ENCODE measurements at regions not wholly inside any gene's neighbourhood (a gene's known extent, or its start where the extent isn't known, plus 50 kb on each side); places are given as distances from the start of the nearest gene placed in this dataset.

DNA sequence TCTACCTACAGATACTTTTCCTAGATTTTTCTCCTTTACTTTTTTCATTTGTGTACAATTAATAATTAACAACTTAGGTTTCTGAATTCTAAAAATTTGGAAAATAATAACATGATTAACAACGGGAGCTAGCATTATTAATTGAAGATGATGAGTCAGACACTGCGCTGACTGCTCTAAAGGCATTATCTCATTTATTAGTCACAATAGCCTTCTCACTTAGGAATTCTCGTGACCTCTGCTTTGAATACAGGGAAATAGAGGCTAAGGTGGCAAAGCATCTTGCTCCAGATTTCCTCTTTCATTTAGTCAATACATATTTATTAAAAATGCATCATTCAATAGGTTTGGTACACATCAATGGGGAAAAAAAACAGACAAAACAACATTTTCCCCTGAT, 441.3 kb downstream of the PCDH18 start:
- H3K4me2 ChIP-seq: no peak overlapping the region
- BruUV-seq (replicated peaks): no TSS peak
- POLR2A ChIA-PET (ENCODE audit: unreplicated experiment): no interaction called here
- H3K9me3 ChIP-seq (ENCODE audit: insufficient read depth, low read depth): no peaks in the 10 kb centered on the region
- no peaks in the 10 kb centered on the region for H3K9me2 ChIP-seq (ENCODE audit: insufficient read depth)
- no peaks in the 10 kb centered on the region for H4K20me1 ChIP-seq (ENCODE audit: insufficient read depth)
- H3K27me3 ChIP-seq (ENCODE audit: insufficient read depth, low read depth): no peaks in the 10 kb centered on the region
- no peak overlapping the region for H2AFZ ChIP-seq
- H3K4me1 ChIP-seq (replicated peaks; ENCODE audit: insufficient read depth): no peaks in the 10 kb centered on the region
- TF ChIP-seq EZH2 (IDR thresholded peaks at IDR 0.05; ENCODE audit: low read depth): no peak
- H3K36me3 ChIP-seq (ENCODE audit: low read depth): no peaks in the 10 kb centered on the region
- H3K79me2 ChIP-seq (ENCODE audit: low read depth): no peaks in the 10 kb centered on the region
- no peak for DNase-seq
- H3K4me3 ChIP-seq: no peak overlapping the region
- CTCF ChIA-PET: no interaction called here
- intact Hi-C loops (cut with micrococcal nuclease; ENCODE audit: unreplicated experiment): no loop called here
- H3K27ac ChIP-seq: no peak overlapping the region
- no peaks in the 10 kb centered on the region for H3F3A ChIP-seq (ENCODE audit: insufficient read depth, low read depth)

DNA sequence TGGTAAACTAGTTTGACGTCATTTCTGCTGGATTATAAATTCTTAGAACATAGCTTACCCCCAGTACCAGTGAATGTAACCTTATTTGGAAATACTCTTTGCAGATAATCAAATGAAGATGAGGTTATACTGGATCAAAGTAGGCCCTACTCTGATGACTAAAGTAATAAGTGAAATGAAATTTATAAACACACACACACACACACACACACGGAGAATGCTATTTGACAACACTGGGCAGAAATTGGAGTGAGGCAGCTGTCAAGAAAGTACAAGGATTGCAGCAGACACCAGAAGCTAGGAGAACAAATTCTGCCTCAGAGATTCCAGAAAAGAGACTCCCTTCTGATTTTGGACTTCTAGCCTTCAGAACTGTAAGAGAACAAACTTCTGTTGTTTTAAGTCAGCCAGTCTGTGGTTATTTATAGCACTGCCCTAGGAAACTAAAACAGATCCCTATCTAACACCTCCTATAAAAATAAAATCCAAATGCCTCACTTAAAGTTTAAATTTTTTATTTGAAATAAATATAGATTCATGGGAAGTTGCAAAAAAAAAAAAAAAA, 448.6 kb downstream of the PCDH18 start:
- H3K4me2 ChIP-seq: no peak overlapping the region
- DNase-seq: no peak
- no peaks in the 10 kb centered on the region for H3K36me3 ChIP-seq (ENCODE audit: low read depth)
- no peak overlapping the region for H2AFZ ChIP-seq
- no peaks in the 10 kb centered on the region for H3K9me2 ChIP-seq (ENCODE audit: insufficient read depth)
- no peaks in the 10 kb centered on the region for H3K9me3 ChIP-seq (ENCODE audit: insufficient read depth, low read depth)
- intact Hi-C loops (cut with micrococcal nuclease; ENCODE audit: unreplicated experiment): no loop called here
- H3K4me3 ChIP-seq: no peak overlapping the region
- BruUV-seq (replicated peaks): no TSS peak
- no peak for TF ChIP-seq EZH2 (IDR thresholded peaks at IDR 0.05; ENCODE audit: low read depth)
- TF ChIP-seq, protein P1, sequence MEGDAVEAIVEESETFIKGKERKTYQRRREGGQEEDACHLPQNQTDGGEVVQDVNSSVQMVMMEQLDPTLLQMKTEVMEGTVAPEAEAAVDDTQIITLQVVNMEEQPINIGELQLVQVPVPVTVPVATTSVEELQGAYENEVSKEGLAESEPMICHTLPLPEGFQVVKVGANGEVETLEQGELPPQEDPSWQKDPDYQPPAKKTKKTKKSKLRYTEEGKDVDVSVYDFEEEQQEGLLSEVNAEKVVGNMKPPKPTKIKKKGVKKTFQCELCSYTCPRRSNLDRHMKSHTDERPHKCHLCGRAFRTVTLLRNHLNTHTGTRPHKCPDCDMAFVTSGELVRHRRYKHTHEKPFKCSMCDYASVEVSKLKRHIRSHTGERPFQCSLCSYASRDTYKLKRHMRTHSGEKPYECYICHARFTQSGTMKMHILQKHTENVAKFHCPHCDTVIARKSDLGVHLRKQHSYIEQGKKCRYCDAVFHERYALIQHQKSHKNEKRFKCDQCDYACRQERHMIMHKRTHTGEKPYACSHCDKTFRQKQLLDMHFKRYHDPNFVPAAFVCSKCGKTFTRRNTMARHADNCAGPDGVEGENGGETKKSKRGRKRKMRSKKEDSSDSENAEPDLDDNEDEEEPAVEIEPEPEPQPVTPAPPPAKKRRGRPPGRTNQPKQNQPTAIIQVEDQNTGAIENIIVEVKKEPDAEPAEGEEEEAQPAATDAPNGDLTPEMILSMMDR (conservative IDR thresholded peaks at IDR 0.05): no peak
- ChIA-PET POLR2A (ENCODE audit: unreplicated experiment) (interaction anchor here (0.6 to 0.7 kb wide), 2 partner anchors 26 to 180 kb away, joined by 3 read pairs; no protein-coding TSS in a partner anchor), CTCF (no interaction called here)
- H3K4me1 ChIP-seq (replicated peaks; ENCODE audit: insufficient read depth): no peaks in the 10 kb centered on the region
- H4K20me1 ChIP-seq (ENCODE audit: insufficient read depth): no peaks in the 10 kb centered on the region
- H3K79me2 ChIP-seq (ENCODE audit: low read depth): no peaks in the 10 kb centered on the region
- H3K27ac ChIP-seq: no peak overlapping the region
- no peaks in the 10 kb centered on the region for H3K27me3 ChIP-seq (ENCODE audit: insufficient read depth, low read depth)
- H3F3A ChIP-seq (ENCODE audit: insufficient read depth, low read depth): no peaks in the 10 kb centered on the region

DNA sequence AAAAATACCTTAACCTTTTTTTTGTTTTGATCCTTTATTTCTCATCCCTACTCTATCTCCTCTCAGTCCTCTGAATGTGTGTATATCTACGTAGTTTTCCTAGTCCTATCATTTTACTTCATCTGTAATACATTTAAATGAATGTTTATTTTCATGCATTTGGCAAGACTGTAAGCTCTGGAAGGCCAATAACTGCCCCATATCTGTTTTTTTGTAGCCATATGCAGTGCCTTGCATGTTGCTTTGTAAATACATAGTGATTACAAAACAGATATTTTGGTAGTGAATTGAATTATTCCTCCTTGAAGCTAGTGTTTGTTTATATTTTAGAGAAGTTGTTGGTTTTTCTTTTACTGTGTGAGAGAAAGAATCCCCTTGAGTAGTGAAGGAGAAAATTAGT, 450.2 kb downstream of the PCDH18 start:
- no peaks in the 10 kb centered on the region for H3K4me1 ChIP-seq (replicated peaks; ENCODE audit: insufficient read depth)

More for the DNA sequence above, 450.2 kb downstream of the PCDH18 start:
- no peak for TF ChIP-seq EZH2 (IDR thresholded peaks at IDR 0.05; ENCODE audit: low read depth)
- TF ChIP-seq, protein P1 (conservative IDR thresholded peaks at IDR 0.05): no peak
- Histone ChIP-seq H2AFZ (no peak overlapping the region), H3F3A (ENCODE audit: insufficient read depth, low read depth) (no peaks in the 10 kb centered on the region), H3K79me2 (ENCODE audit: low read depth) (no peaks in the 10 kb centered on the region), H3K27ac (no peak overlapping the region), H4K20me1 (ENCODE audit: insufficient read depth) (no peaks in the 10 kb centered on the region), H3K4me3 (no peak overlapping the region), H3K27me3 (ENCODE audit: insufficient read depth, low read depth) (no peaks in the 10 kb centered on the region), H3K4me2 (no peak overlapping the region), H3K36me3 (ENCODE audit: low read depth) (no peaks in the 10 kb centered on the region), H3K9me2 (ENCODE audit: insufficient read depth) (no peaks in the 10 kb centered on the region), H3K9me3 (ENCODE audit: insufficient read depth, low read depth) (no peaks in the 10 kb centered on the region)
- intact Hi-C loops (cut with micrococcal nuclease; ENCODE audit: unreplicated experiment): no loop called here
- POLR2A ChIA-PET (ENCODE audit: unreplicated experiment): no interaction called here
- no TSS peak for BruUV-seq (replicated peaks)
- no peak for DNase-seq
- CTCF ChIA-PET: no interaction called here

Measured in PC-9 (cell line).